MM.1S (cell line): ENCODE measurements at regions not wholly inside any gene's neighbourhood (a gene's known extent, or its start where the extent isn't known, plus 50 kb on each side); places are given as distances from the start of the nearest gene placed in this dataset.

Experiments used
- DNase-seq: peaks from one replicate; pipeline ENCODE4 v3.0.0-alpha.2; 2015
- H2AFZ ChIP-seq: fragments of 300-600 bp; sonication (generic); 2 replicates; pipeline ENCODE4 v1.6.0; 2016; ENCODE audit warnings: antibody characterized with exemption, low read length
- H3F3A ChIP-seq: fragments of 300-600 bp; sonication (generic); 2 replicates; pipeline ENCODE4 v1.6.1; 2016; ENCODE audit warnings: mild to moderate bottlenecking, antibody characterized with exemption, low read length, moderate library complexity, mixed read lengths; ENCODE audit not compliant: insufficient read depth
- H3K27ac ChIP-seq: fragments of 300-600 bp; sonication (generic); 2 replicates; pipeline ENCODE4 v1.5.1; 2016; ENCODE audit warnings: mild to moderate bottlenecking, low read length
- H3K27me3 ChIP-seq: fragments of 300-600 bp; sonication (generic); replicated peaks from 2 replicates; pipeline ENCODE4 v1.6.0; 2016; ENCODE audit warnings: low read length; ENCODE audit not compliant: insufficient read depth
- H3K36me3 ChIP-seq: fragments of 300-600 bp; sonication (generic); replicated peaks from 2 replicates; pipeline ENCODE4 v1.6.1; 2016; ENCODE audit warnings: mild to moderate bottlenecking, low read length, mixed read lengths; ENCODE audit not compliant: insufficient read depth
- H3K4me1 ChIP-seq: fragments of 300-600 bp; sonication (generic); 2 replicates; pipeline ENCODE4 v1.6.1; 2016; ENCODE audit warnings: low read length, mixed read lengths
- H3K4me2 ChIP-seq: fragments of 300-600 bp; sonication (generic); 2 replicates; pipeline ENCODE4 v1.6.0; 2016; ENCODE audit warnings: low read depth, low read length
- H3K4me3 ChIP-seq: fragments of 300-600 bp; sonication (generic); 2 replicates; pipeline ENCODE4 v1.5.1; 2016; ENCODE audit warnings: low read length, mixed read lengths
- H3K79me2 ChIP-seq: fragments of 300-600 bp; sonication (generic); 2 replicates; pipeline ENCODE4 v1.6.1; 2016; ENCODE audit warnings: mixed run types, low read length, mixed read lengths
- H3K9ac ChIP-seq: fragments of 300-600 bp; sonication (generic); 2 replicates; pipeline ENCODE4 v1.6.1; 2016; ENCODE audit warnings: low read length, mixed read lengths
- H3K9me2 ChIP-seq: fragments of 300-600 bp; sonication (generic); replicated peaks from 2 replicates; pipeline ENCODE4 v1.6.1; 2016; ENCODE audit warnings: mild to moderate bottlenecking, low read length, mixed read lengths; ENCODE audit not compliant: insufficient read depth
- H3K9me3 ChIP-seq: fragments of 300-600 bp; sonication (generic); replicated peaks from 2 replicates; pipeline ENCODE4 v1.6.1; 2016; ENCODE audit warnings: mild to moderate bottlenecking, low read length, mixed read lengths; ENCODE audit not compliant: insufficient read depth
- H4K20me1 ChIP-seq: fragments of 300-600 bp; sonication (generic); 2 replicates; pipeline ENCODE4 v1.6.1; 2016; ENCODE audit warnings: mild to moderate bottlenecking, low read length, moderate library complexity, mixed read lengths; ENCODE audit not compliant: insufficient read depth
- EZH2 ChIP-seq: fragments of 300-600 bp; sonication (generic); optimal IDR thresholded peaks from 2 replicates; pipeline ENCODE3; 2017; ENCODE audit warnings: low read depth, mild to moderate bottlenecking, antibody characterized with exemption, low read length, mixed read lengths
- EZH2phosphoT487 ChIP-seq: fragments of 300-600 bp; sonication (generic); IDR thresholded peaks from 2 replicates; pipeline ENCODE4 v1.6.1; 2018; ENCODE audit warnings: antibody characterized with exemption, low read length
- TF ChIP-seq, protein P1 (sequence below): fragments of 300-600 bp; sonication (generic); IDR thresholded peaks from 2 replicates; pipeline ENCODE4 v1.5.1; 2016; ENCODE audit warnings: antibody characterized with exemption, low read length, mixed read lengths

GRCh38 chr17:53979991-53980390 lies 157.3 kb downstream of the KIF2B start:
- Histone ChIP-seq H2AFZ (no peak overlapping the region), H3K9me3 (no peaks in the 10 kb centered on the region), H3K4me1 (no peaks in the 10 kb centered on the region), H3F3A (no peaks in the 10 kb centered on the region), H3K9me2 (no peaks in the 10 kb centered on the region), H3K4me2 (no peak overlapping the region), H3K4me3 (no peak overlapping the region), H4K20me1 (no peaks in the 10 kb centered on the region), H3K27ac (no peak overlapping the region), H3K36me3 (no peaks in the 10 kb centered on the region), H3K79me2 (no peaks in the 10 kb centered on the region), H3K9ac (no peak overlapping the region), H3K27me3 (no peaks in the 10 kb centered on the region)
- TF ChIP-seq, protein P1, sequence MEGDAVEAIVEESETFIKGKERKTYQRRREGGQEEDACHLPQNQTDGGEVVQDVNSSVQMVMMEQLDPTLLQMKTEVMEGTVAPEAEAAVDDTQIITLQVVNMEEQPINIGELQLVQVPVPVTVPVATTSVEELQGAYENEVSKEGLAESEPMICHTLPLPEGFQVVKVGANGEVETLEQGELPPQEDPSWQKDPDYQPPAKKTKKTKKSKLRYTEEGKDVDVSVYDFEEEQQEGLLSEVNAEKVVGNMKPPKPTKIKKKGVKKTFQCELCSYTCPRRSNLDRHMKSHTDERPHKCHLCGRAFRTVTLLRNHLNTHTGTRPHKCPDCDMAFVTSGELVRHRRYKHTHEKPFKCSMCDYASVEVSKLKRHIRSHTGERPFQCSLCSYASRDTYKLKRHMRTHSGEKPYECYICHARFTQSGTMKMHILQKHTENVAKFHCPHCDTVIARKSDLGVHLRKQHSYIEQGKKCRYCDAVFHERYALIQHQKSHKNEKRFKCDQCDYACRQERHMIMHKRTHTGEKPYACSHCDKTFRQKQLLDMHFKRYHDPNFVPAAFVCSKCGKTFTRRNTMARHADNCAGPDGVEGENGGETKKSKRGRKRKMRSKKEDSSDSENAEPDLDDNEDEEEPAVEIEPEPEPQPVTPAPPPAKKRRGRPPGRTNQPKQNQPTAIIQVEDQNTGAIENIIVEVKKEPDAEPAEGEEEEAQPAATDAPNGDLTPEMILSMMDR: no peak
- TF ChIP-seq EZH2phosphoT487: no peak
- no peak for DNase-seq

DNA sequence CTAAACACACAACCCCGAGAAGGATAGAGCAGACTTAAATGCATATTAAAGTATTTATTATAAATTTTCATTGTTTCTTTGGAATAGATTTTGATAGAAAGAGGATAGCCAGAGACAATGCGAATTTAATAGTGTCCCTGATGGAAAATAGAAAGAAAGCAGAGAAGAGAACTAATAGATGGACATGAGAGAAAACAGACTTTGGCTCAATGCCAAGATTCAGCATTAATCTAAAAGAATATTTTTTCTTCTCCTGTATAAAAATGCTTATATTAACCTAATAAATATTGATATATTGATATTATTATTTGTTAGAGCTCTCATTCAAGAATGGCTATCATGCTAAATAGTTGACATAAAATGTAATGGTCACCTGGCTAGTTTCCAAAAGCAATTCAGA lies 173.4 kb downstream of the KIF2B start:
- H4K20me1 ChIP-seq: no peaks in the 10 kb centered on the region

GRCh38 chr17:53996890-53997289 lies 174.2 kb downstream of the KIF2B start:
- H3K27me3 ChIP-seq: no peaks in the 10 kb centered on the region
- no peaks in the 10 kb centered on the region for H3K4me1 ChIP-seq
- H3K9me3 ChIP-seq: no peaks in the 10 kb centered on the region
- no peak overlapping the region for H3K4me3 ChIP-seq
- TF ChIP-seq EZH2phosphoT487: no peak
- TF ChIP-seq EZH2: no peak
- TF ChIP-seq, protein P1: no peak
- no peak overlapping the region for H3K27ac ChIP-seq
- DNase-seq: no peak
- H3F3A ChIP-seq: no peaks in the 10 kb centered on the region
- H3K9ac ChIP-seq: no peak overlapping the region
- no peaks in the 10 kb centered on the region for H3K36me3 ChIP-seq
- H2AFZ ChIP-seq: no peak overlapping the region
- H3K79me2 ChIP-seq: no peaks in the 10 kb centered on the region
- H3K4me2 ChIP-seq: no peak overlapping the region
- H3K9me2 ChIP-seq: no peaks in the 10 kb centered on the region
- H4K20me1 ChIP-seq: no peaks in the 10 kb centered on the region

More for the DNA sequence above, 173.4 kb downstream of the KIF2B start:
- Histone ChIP-seq H3K4me2 (no peak overlapping the region), H3K9me2 (no peaks in the 10 kb centered on the region), H2AFZ (no peak overlapping the region), H3K79me2 (no peaks in the 10 kb centered on the region), H3K27me3 (no peaks in the 10 kb centered on the region), H3K4me3 (no peak overlapping the region), H3K9me3 (no peaks in the 10 kb centered on the region), H3F3A (no peaks in the 10 kb centered on the region), H3K27ac (no peak overlapping the region), H3K9ac (no peak overlapping the region), H3K4me1 (no peaks in the 10 kb centered on the region), H3K36me3 (no peaks in the 10 kb centered on the region)
- no peak for TF ChIP-seq EZH2phosphoT487
- TF ChIP-seq, protein P1: no peak
- no peak for TF ChIP-seq EZH2
- no peak for DNase-seq

GRCh38 chr17:54007855-54008254 lies 185.1 kb downstream of the KIF2B start:
- Histone ChIP-seq H3K79me2 (no peaks in the 10 kb centered on the region), H3K9me3 (no peaks in the 10 kb centered on the region), H3K4me3 (no peak overlapping the region), H3F3A (no peaks in the 10 kb centered on the region), H3K27ac (no peak overlapping the region), H3K9ac (no peak overlapping the region), H3K27me3 (no peaks in the 10 kb centered on the region), H3K9me2 (no peaks in the 10 kb centered on the region), H3K36me3 (no peaks in the 10 kb centered on the region), H3K4me2 (no peak overlapping the region), H4K20me1 (no peaks in the 10 kb centered on the region), H3K4me1 (no peaks in the 10 kb centered on the region), H2AFZ (no peak overlapping the region)
- no peak for DNase-seq
- TF ChIP-seq, protein P1: no peak
